GM06990 (cell line): ENCODE measurements at regions not wholly inside any gene's neighbourhood (a gene's known extent, or its start where the extent isn't known, plus 50 kb on each side); places are given as distances from the start of the nearest gene placed in this dataset.

Source experiments
- DNase-seq: peaks from one replicate; pipeline ENCODE4 v3.0.0-alpha.2; 2011; ENCODE audit not compliant: insufficient read length; ENCODE audit errors: extremely low read depth
- H3K27me3 ChIP-seq: replicated peaks from 2 replicates; pipeline ENCODE4 v1.6.0; 2011; ENCODE audit warnings: low read length; ENCODE audit not compliant: control insufficient read depth, insufficient read depth
- H3K36me3 ChIP-seq: 2 replicates; pipeline ENCODE4 v1.5.1; 2011; ENCODE audit warnings: low read length; ENCODE audit not compliant: control insufficient read depth, insufficient read depth
- H3K4me3 ChIP-seq: replicated peaks from 2 replicates; pipeline ENCODE4 v1.5.1; 2011; ENCODE audit warnings: low read depth, mild to moderate bottlenecking, control low read depth, low read length
- CTCF ChIP-seq: IDR thresholded peaks from 2 replicates; pipeline ENCODE4 v1.5.1; 2011; ENCODE audit warnings: low read length, control low read depth, mild to moderate bottlenecking, inconsistent platforms; ENCODE audit not compliant: insufficient read depth, poor library complexity, severe bottlenecking

GRCh38 chr7:41862261-41862660 lies 159.4 kb upstream of the INHBA start:
- Histone ChIP-seq H3K4me3 (no peak overlapping the region), H3K27me3 (no peaks in the 10 kb centered on the region)

GRCh38 chr7:41861642-41862041 lies 158.8 kb upstream of the INHBA start:
- Histone ChIP-seq H3K36me3 (no peaks in the 10 kb centered on the region), H3K4me3 (no peak overlapping the region), H3K27me3 (no peaks in the 10 kb centered on the region)
- TF ChIP-seq CTCF, result no peak
- DNase-seq, result no peak

More at GRCh38 chr7:41862261-41862660, 159.4 kb upstream of the INHBA start:
- TF ChIP-seq CTCF, result no peak
- no peak for DNase-seq
- H3K36me3 ChIP-seq, result no peaks in the 10 kb centered on the region

- no peaks in the 10 kb centered on the region for H3K27me3 ChIP-seq
- DNase-seq, result no peak
- TF ChIP-seq CTCF, result no peak
- H3K4me3 ChIP-seq, result no peak overlapping the region
- H3K36me3 ChIP-seq, result no peaks in the 10 kb centered on the region
Measured at GRCh38 chr7:41858201-41858600, 155.3 kb upstream of the INHBA start.

GRCh38 chr7:41855798-41856197 lies 152.9 kb upstream of the INHBA start:
- no peak for TF ChIP-seq CTCF
- Histone ChIP-seq H3K36me3 (no peaks in the 10 kb centered on the region), H3K4me3 (no peak overlapping the region), H3K27me3 (no peaks in the 10 kb centered on the region)
- no peak for DNase-seq

DNA sequence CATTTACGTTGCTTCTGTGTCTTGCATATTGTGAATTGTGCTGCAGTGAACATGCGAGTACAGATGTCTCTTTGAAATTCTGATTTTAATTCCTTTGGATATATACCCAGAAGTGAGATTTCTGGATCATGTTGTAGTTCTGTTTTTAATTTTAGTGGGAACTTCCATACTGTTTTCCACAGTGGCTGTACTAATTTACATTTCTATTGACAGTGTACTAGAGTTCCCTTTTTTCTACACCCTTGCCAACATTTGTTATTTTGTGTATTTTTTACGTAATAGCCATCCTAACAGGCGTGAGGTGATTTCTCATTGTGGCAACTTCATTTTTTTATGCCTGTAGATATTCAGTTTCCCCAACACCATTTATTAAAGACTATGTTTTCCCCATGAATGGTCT lies 144.7 kb upstream of the INHBA start:
- H3K27me3 ChIP-seq, result no peaks in the 10 kb centered on the region
- no peak overlapping the region for H3K4me3 ChIP-seq
- TF ChIP-seq CTCF, result no peak
- no peak for DNase-seq
- H3K36me3 ChIP-seq, result no peaks in the 10 kb centered on the region

GRCh38 chr7:41847151-41847550 lies 144.3 kb upstream of the INHBA start:
- no peaks in the 10 kb centered on the region for H3K27me3 ChIP-seq
- H3K4me3 ChIP-seq, result no peak overlapping the region
- H3K36me3 ChIP-seq, result no peaks in the 10 kb centered on the region
- TF ChIP-seq CTCF, result no peak
- no peak for DNase-seq
